HS-27A (cell line): ENCODE measurements at regions not wholly inside any gene's neighbourhood (a gene's known extent, or its start where the extent isn't known, plus 50 kb on each side); places are given as distances from the start of the nearest gene placed in this dataset.

Experiments
- DNase-seq: peaks from one replicate; pipeline ENCODE4 v3.0.0-alpha.2; 2012; ENCODE audit warnings: low read depth, missing footprints

DNA sequence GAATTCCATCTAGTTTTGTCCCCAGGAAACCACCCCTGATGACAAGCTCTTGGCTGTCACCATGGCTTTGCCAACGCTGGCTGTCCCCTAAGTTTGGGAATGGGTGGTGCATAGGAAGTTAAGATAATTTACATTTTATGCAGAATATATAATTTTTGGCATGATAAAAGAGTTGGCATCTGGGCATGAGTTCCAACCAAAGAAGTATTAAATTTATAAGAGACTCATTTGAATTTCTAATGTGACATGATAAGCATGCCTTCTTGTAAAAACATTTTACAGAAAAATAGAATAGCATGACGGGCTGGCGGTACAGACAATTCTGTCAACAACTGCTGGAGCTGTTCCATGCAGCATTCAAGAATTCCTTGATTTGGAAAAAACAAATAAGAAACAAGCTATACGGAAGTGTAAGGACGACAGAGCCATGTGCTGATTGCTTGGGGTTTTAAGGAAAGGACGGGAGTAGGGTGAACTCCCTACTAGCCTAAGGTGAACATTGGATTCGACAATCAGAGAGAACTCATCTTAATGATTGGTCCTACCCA is 106.8 kb upstream of the C1orf21 start:
- DNase-seq = no peak

DNA sequence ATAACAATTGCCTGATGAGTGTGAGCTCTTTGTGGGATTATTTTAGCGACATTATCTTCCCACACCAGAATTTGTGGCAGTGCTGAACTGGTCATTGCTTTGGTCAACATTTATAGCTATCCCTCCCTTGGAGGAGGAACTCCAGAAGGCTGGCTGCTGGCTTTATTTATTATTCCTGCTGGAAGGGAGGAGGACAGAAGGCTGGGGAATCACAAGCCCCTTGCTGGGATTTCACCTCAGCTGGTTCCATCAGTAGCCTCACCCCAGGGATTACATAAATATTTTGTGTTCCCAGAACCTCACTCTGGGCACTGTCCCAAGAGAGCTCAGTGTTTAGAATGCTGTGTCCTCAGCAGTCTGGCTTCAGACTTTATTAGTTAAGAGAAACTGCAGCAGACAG is 102.8 kb upstream of the C1orf21 start:
- no peak for DNase-seq

DNA sequence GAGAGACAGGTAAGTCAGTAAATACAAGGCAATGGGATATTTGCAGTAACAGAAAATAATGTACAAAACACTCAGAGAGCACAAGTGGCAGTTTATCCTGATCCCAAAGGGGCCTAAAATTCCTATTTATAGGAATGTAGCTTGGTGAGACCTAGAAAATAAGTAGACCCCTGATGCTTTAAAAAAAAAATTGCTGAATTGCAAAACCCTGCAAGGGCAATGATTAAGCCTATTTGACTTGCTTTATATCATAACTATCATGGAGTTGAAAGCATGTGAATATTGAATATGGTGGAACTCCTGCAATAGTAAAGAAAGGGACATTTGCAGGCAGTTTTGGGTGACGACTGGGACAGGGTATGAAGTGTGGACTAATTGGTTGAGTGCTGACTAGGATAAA is 101.9 kb upstream of the C1orf21 start:
- no peak for DNase-seq

DNA sequence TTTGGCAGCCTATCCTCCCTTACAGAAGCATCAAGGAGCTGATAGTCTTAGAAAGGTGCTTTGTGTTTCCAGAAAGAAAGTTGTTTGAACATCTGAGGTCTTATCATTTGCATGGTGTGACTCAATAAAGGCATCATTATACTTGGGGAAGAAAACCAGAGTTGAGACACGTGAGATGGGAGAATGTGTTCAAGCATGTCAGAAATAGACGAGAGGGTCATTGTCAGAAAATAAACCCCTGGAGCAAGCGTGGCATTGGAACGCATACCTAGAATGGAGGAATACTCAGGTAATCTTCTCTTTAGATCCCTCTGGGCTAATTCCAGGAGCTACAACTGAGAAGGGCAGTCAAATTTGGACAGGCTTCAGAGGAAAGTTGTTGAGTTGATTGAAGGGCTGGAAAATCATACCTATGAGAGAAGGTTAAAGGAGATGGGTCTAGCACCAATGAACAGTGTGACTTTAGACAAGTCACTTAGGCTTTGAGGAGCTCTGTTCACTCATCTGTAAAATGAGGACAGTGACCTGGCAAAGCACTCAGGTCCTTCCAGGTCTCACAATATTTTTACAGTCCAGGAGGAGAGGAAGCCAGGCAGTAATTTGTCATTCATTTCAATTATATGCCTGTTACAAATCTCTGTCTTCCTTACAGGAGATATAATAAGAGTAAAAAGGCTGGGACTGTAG is 101.3 kb upstream of the C1orf21 start:
- DNase-seq = no peak

- DNase-seq = no peak
Observed at GRCh38 chr1:184287001-184287400, 99.8 kb upstream of the C1orf21 start.

DNA sequence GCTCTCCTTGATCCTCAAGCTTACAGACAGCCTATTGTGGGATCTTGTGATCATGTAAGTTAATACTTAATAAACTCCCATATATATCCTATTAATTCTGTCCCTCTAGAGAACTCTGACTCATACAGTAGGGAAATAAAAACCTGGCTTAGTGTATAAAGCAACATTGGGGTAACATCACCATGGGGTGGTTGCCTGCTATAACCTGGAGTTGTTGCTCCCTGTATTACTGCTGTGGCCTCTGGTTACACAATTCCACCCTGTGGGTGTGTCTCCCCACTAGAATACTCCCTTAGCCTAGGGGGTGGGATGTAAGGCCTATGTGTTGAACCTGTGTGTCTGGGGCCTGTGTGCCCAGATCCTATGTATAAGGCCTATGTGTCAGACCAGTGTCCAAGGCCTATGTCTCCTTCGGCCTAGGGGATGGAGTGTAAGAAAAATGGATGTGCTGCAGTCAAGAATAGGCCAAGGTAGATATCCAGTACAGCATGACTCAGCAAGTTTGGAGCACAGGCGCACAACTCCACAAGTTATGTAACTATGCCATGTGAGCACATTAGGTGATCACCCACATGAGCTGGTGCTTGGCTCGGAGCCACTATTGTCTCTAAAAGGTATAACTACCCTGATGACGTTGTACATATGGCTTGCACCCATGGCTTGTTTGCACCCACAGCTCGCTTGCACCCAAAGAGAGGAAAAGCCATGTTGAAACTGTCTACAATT is 96.8 kb upstream of the C1orf21 start:
- no peak for DNase-seq

DNA sequence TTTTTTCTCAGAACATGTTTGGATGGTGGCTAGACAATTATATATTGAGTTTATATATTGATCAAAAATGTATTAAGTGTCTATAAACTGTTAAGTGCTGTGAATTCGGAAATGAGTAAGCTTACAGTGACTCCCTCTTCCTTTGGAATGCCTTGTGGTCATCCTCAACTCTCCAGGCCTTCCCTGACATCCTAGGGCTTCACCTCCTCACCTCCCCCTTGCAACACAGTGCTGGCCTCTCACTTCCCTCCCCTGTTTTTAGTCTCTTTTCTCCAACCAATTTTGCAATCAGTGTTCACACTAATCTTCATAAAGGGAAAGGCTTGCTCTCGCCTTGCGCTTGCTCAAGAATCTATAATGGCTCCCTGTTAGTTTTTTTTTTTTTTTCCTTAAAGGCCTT is 95.1 kb upstream of the C1orf21 start:
- no peak for DNase-seq

- DNase-seq = no peak
Observed at GRCh38 chr1:184292101-184292500, 94.7 kb upstream of the C1orf21 start.

GRCh38 chr1:184294101-184294500 is 92.7 kb upstream of the C1orf21 start:
- DNase-seq = no peak

DNA sequence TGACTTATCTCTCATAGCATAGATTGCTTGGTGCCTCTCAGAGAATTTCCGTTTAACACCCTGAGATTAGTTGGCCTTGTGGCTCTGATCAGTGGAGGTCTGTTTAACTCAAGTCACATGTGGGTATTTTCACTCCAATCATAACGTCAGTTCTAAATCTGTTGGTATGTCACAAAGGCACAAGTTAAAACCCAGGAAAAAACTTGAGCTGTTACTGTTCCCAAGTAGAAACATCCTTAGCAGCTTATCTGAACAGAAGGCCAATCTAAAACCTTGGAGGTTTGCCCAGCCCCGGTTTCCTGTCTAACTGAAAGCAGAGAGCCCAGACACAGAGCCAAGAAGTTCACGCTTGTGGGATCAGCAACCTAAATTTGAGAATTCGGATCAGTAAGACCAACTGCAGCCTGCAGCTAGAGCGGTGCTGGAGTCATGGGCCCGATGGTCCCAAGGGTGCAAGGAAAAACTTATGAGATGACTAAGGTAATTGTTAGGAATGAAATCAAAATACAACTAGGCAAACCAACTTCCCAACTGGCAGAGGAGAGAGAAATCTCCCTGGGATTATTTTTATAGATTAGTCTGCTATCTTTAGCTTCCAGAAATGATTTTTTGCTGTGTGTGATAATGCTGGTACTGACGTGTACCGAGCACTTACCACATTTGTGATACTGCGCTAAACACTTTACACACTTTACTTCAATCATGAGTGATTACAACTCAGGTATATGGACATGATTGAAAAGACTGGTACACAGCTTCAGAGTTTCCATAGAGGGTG is 90.2 kb upstream of the C1orf21 start:
- peak; percentile 69 for DNase-seq

DNA sequence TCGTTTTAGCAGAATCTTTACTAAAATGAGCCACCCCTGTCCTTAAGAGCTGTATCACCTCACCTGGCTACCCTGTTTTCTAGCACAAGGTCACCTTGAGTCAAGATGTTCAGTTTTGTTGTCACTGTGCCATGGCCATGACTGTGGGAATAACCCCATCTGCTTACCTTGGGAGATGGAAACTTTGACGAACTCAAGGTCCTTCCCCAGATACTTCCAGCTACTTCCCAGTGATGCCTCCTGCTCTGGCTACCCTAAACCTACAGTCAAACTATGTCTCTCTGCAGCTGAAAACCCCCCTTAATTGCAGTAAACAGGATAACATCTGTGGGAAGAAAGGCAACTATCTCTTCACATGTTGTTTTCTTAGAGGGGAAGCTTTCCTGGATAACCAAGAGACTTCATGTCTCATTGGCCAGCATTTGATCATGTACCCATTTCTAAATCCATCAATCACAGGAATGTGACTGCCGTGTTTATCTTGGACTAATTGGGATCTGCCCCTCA is 89.5 kb upstream of the C1orf21 start:
- DNase-seq = no peak

GRCh38 chr1:184298440-184299405 is 88.1 kb upstream of the C1orf21 start:
- no peak for DNase-seq

GRCh38 chr1:184299406-184299790 is 87.4 kb upstream of the C1orf21 start:
- DNase-seq = peak; percentile 77

DNA sequence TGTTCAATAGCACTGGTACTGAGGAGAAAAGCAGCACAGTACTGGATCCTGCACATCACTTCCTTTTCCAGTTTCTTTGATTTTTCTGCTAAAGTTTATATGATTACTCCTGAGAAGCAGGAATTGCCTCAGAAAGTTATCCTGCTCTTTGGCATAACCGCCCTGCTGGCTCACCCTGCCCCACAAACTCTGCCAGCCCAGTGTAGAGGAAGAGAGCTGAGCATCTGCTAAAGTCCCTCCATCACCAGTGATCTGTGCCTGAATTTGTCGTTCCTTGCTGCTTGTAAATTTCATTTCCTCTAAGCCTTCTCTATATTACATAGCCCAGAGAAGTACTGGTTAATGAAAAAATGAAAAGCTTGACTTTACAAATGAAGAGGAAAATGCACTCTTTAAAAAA is 87.0 kb upstream of the C1orf21 start:
- no peak for DNase-seq

DNA sequence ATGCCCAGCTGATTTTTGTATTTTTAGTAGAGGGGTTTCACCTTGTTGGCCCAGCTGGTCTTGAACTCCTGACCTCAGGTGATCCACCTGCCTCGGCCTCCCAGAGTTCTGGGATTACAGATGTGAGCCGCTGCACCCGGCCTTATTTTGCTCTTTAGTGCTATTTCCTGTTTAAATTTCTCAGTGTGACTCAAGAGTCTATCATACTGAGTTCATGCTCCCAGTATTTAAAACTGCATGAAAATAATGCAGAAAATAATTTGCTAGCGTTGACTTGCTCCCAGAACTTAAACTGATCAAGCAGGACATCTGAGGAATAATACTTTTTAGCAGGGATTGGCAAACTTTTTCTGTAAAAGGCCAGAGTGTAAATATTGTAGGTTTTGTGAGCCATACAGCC is 86.4 kb upstream of the C1orf21 start:
- DNase-seq = no peak

GRCh38 chr1:184301227-184301626 is 85.6 kb upstream of the C1orf21 start:
- no peak for DNase-seq

DNA sequence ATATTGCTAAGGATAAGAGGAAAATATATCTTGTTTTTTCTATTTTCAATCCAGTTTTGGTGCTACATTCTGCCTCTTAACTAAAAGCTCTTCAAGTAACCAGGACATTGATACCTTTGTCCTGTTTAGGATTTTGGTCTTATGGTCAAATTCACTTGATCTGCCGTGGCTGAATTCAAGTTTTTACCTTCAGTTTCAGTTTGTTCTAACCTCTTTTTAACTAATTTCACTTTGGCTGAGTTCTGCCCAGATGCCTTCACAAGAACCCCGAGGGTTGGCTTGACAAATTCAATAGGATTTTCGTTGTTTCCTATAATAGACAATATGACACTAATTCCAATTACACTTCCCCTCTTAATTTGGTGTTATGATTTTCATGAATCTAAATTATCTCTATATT is 84.5 kb upstream of the C1orf21 start:
- no peak for DNase-seq

DNA sequence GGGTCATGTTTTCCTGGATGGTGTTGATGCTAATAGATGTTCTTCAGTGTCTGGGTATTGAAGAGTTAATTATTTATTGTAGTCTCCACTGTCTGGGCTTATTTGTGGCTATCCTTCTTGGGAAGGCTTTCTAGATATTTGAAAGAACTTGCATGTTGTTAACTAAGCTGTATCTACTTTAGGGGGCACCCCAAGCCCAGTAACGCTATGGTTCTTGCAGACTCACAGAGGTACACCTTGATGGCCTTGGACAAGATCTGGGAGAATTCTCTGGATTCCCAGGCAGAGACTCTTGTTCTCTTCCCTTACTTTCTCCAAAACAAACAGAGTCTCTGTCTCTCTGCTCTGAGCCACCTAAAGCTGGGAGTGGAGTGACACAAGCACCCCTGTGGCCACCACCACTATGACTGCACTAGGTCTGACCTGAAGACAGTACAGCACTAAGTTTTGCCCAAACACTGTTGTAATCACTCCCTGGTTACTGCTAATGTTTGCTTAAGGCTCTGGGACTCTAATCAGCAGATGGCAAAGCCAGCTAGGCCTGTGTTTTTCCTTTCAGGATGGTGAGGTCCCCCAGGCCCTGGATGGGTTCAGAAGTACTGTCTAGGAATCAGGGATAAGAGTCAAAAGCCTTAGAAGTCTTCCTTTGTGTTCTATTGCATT is 76.5 kb upstream of the C1orf21 start:
- DNase-seq = no peak

- no peak for DNase-seq
Observed at GRCh38 chr1:184311580-184311979, 75.2 kb upstream of the C1orf21 start.

DNA sequence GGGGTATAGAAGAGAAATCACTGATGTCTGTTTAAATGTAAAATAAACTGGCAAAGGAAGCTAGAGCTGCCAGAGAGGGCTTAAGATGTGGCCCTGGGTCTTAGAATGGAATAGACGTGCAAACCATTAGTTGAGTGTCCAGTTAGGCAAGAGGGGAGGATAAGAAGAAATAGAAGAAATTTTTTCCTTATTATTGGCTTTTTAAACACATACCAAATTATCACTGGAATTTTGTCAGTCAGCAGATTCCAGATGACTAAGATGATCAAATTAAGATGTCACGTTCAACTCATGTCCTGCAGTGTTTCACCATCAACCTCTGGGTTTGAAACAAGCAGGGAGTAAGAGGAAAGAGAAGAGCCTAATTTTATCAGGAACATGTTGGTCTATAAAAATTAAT is 71.6 kb upstream of the C1orf21 start:
- DNase-seq = no peak

DNA sequence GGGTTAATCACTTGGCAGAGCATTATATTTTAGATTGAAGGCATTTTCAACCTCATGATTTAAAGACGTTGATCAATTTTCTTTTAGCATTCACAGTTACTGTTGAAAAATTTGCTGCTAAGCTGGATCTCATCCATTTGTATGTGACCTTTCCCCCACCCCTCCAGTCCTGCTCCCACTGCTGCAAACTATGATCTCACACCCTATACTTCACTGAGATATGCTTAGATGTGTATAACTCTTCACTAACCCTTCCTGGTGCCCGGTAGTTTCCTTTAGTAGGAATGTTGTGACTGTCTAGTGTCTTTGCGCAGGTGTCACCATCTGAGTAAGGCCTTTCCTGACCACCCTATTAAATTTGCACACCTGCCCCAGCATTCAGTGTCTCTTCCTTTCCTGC is 67.0 kb upstream of the C1orf21 start:
- DNase-seq = no peak
